SH-SY5Y (cell line): ENCODE measurements at regions not wholly inside any gene's neighbourhood (a gene's known extent, or its start where the extent isn't known, plus 50 kb on each side); places are given as distances from the start of the nearest gene placed in this dataset.

Source experiments
- GATA2 ChIP-seq: IDR thresholded peaks from 2 replicates; pipeline ENCODE4 v1.6.1; 2011; ENCODE audit warnings: mild to moderate bottlenecking, low read depth, low read length
- GATA3 ChIP-seq: IDR thresholded peaks from 2 replicates; pipeline ENCODE4 v1.6.1; 2011; ENCODE audit warnings: low read depth, mild to moderate bottlenecking, low read length, moderate library complexity

GRCh38 chr15:61742591-61742990 is 317.7 kb downstream of the VPS13C start:
- TF ChIP-seq GATA3 (no peak), GATA2 (no peak)
